GM12878 (cell line): ENCODE measurements at regions not wholly inside any gene's neighbourhood (a gene's known extent, or its start where the extent isn't known, plus 50 kb on each side); places are given as distances from the start of the nearest gene placed in this dataset.

ENCODE experiments used
- EP300 ChIP-seq, 2 experiments: fragments of 150-350 bp in 1 of 2; IDR thresholded peaks; 2 replicates each; pipeline ENCODE4 v1.6.1; 2011 to 2012; ENCODE audit warnings: low read depth in 2 of 2, low read length in 2 of 2, borderline replicate concordance in 1 of 2, improper control_type of control experiment in 1 of 2, inconsistent platforms in 1 of 2; ENCODE audit not compliant: control insufficient read depth in 1 of 2
- HDAC2 ChIP-seq: fragments of 200-600 bp; sonication (generic); IDR thresholded peaks from 2 replicates; pipeline ENCODE4 v1.6.1; 2017
- PAX8 ChIP-seq: fragments of 450-650 bp; IDR thresholded peaks from 2 replicates; pipeline ENCODE4 v1.6.1; 2017; ENCODE audit warnings: mild to moderate bottlenecking, moderate library complexity
- PML ChIP-seq: IDR thresholded peaks from 2 replicates; pipeline ENCODE4 v1.6.1; 2012; ENCODE audit warnings: low read length, inconsistent platforms
- SMC3 ChIP-seq: IDR thresholded peaks from 2 replicates; pipeline ENCODE4 v1.6.1; 2011; ENCODE audit warnings: low read length, improper control_type of control experiment, borderline replicate concordance
- STAT3 ChIP-seq: IDR thresholded peaks from 2 replicates; pipeline ENCODE4 v1.6.1; 2011; ENCODE audit warnings: low read depth, low read length, improper control_type of control experiment
- TARDBP ChIP-seq: IDR thresholded peaks from 2 replicates; pipeline ENCODE4 v1.6.1; 2016; ENCODE audit warnings: borderline replicate concordance
- TCF12 ChIP-seq: IDR thresholded peaks from 2 replicates; pipeline ENCODE4 v1.6.1; 2011; ENCODE audit warnings: low read depth, mild to moderate bottlenecking, low read length
- TF ChIP-seq, protein P1 (sequence below): fragments of 450-650 bp; IDR thresholded peaks from 2 replicates; pipeline ENCODE4 v1.6.1; 2017; ENCODE audit warnings: antibody characterized with exemption, mild to moderate bottlenecking, moderate library complexity
- TF ChIP-seq, protein P2 (sequence below): fragments of 450-650 bp; IDR thresholded peaks from 2 replicates; pipeline ENCODE4 v1.6.1; 2014; ENCODE audit warnings: mild to moderate bottlenecking
- TF ChIP-seq, protein P3 (sequence below), 3 experiments: IDR thresholded peaks in 2 of 3; conservative IDR thresholded peaks in 1 of 3; 2 replicates each; pipeline ENCODE4 v1.5.1; 2011; ENCODE audit warnings: low read depth in 3 of 3, low read length in 3 of 3, mild to moderate bottlenecking in 3 of 3, control low read depth in 2 of 3, moderate library complexity in 2 of 3, inconsistent platforms in 1 of 3, mixed read lengths in 1 of 3; ENCODE audit not compliant: control insufficient read depth in 2 of 3, insufficient read depth in 1 of 3; ENCODE audit errors: extremely low read depth in 1 of 3

DNA sequence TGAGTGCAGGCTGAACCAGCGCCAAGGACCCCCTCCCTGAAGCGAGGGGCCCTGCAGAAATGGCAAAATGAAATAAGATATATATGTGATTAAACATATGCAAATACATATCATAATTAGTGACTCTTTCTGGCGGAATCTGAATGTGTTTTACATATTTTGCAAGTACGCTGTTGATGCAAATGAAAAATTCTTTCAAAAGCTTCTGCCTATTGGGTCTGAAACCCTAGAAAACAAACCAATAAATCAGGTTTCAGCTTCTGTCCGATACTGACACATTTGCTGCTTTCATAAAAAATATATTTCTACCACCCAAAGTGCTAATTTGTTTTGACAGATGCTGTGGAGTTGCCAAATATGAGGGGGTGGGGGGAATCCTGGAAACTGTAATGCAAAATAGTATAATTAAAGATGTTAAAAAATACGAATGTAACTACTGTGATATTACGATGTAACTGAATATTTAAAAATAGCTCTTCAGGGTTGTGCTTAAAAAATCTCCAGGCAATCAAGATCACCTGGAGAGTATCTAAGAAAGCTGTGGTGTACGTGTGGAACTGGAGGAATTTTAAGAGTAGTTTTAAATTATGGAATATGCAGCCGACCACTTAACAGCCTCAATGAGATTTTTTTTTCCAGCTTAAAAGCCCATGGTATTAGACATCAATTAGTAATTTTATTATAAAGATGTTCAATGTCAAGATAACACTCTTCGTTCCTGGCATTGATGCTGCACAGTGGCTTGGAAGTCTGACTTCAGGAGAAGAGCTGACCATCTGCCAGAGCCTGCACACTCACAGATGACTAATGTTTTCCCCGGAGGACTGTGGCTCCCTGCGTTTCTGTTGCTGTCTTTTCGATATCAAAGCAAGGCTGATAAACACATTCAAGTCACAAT is 122.2 kb upstream of the RCN1 start:
- TF ChIP-seq PAX8: no peak
- TF ChIP-seq, protein P1, sequence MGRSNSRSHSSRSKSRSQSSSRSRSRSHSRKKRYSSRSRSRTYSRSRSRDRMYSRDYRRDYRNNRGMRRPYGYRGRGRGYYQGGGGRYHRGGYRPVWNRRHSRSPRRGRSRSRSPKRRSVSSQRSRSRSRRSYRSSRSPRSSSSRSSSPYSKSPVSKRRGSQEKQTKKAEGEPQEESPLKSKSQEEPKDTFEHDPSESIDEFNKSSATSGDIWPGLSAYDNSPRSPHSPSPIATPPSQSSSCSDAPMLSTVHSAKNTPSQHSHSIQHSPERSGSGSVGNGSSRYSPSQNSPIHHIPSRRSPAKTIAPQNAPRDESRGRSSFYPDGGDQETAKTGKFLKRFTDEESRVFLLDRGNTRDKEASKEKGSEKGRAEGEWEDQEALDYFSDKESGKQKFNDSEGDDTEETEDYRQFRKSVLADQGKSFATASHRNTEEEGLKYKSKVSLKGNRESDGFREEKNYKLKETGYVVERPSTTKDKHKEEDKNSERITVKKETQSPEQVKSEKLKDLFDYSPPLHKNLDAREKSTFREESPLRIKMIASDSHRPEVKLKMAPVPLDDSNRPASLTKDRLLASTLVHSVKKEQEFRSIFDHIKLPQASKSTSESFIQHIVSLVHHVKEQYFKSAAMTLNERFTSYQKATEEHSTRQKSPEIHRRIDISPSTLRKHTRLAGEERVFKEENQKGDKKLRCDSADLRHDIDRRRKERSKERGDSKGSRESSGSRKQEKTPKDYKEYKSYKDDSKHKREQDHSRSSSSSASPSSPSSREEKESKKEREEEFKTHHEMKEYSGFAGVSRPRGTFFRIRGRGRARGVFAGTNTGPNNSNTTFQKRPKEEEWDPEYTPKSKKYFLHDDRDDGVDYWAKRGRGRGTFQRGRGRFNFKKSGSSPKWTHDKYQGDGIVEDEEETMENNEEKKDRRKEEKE: no peak
- TF ChIP-seq, protein P2, sequence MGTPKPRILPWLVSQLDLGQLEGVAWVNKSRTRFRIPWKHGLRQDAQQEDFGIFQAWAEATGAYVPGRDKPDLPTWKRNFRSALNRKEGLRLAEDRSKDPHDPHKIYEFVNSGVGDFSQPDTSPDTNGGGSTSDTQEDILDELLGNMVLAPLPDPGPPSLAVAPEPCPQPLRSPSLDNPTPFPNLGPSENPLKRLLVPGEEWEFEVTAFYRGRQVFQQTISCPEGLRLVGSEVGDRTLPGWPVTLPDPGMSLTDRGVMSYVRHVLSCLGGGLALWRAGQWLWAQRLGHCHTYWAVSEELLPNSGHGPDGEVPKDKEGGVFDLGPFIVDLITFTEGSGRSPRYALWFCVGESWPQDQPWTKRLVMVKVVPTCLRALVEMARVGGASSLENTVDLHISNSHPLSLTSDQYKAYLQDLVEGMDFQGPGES: no peak
- TF ChIP-seq STAT3: no peak
- no peak for TF ChIP-seq HDAC2
- TF ChIP-seq, protein P3, sequence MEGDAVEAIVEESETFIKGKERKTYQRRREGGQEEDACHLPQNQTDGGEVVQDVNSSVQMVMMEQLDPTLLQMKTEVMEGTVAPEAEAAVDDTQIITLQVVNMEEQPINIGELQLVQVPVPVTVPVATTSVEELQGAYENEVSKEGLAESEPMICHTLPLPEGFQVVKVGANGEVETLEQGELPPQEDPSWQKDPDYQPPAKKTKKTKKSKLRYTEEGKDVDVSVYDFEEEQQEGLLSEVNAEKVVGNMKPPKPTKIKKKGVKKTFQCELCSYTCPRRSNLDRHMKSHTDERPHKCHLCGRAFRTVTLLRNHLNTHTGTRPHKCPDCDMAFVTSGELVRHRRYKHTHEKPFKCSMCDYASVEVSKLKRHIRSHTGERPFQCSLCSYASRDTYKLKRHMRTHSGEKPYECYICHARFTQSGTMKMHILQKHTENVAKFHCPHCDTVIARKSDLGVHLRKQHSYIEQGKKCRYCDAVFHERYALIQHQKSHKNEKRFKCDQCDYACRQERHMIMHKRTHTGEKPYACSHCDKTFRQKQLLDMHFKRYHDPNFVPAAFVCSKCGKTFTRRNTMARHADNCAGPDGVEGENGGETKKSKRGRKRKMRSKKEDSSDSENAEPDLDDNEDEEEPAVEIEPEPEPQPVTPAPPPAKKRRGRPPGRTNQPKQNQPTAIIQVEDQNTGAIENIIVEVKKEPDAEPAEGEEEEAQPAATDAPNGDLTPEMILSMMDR (IDR thresholded peaks at IDR 0.05 in 2 of 3, conservative IDR thresholded peaks at IDR 0.05 in 1 of 3; ENCODE audit: control insufficient read depth in 2 of 3, extremely low read depth in 1 of 3, insufficient read depth in 1 of 3, low read depth in 3 of 3, low read length in 3 of 3): no peak
- no peak for TF ChIP-seq PML
- TF ChIP-seq EP300 (IDR thresholded peaks at IDR 0.05; ENCODE audit: borderline replicate concordance in 1 of 2, control insufficient read depth in 1 of 2, low read depth in 2 of 2, low read length in 2 of 2): no peak
- no peak for TF ChIP-seq TARDBP
- no peak for TF ChIP-seq SMC3
- TF ChIP-seq TCF12: no peak
